ENCODE measurements at regions not wholly inside any gene's neighbourhood (a gene's known extent, or its start where the extent isn't known, plus 50 kb on each side); places are given as distances from the start of the nearest gene placed in this dataset.

DNA sequence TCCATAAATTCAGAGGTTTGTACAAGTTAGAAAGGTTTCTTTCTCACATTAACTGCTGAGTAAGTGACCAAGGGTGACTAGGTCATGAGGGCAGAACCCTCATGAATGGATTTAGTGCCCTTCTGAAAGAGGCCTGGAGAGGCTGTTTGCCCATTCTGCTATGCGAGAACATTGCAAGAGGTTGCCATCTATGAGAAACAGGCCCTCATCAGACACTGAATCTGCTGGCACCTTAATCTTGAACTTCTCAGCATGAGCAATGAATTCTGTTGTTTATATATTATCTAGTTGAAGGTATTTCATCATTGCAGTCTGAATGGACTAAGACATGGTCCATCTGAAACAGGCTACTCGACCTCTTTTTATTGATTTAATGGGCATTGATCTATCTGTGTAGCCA lies 96.2 kb upstream of the GPRIN3 start:
- no peaks in the 10 kb centered on the region for H3K4me1 ChIP-seq
- no peaks in the 10 kb centered on the region for H3K9me3 ChIP-seq
- no peak for DNase-seq (ENCODE audit: extremely low spot score in 2 of 2)
- H3K27ac ChIP-seq = no peak overlapping the region
- TF ChIP-seq POLR2AphosphoS5 (IDR thresholded peaks at IDR 0.05; ENCODE audit: insufficient read depth in 1 of 2, low read depth in 1 of 2) = no peak
- no peak for TF ChIP-seq POLR2A (IDR thresholded peaks at IDR 0.05)
- TF ChIP-seq, protein P1, sequence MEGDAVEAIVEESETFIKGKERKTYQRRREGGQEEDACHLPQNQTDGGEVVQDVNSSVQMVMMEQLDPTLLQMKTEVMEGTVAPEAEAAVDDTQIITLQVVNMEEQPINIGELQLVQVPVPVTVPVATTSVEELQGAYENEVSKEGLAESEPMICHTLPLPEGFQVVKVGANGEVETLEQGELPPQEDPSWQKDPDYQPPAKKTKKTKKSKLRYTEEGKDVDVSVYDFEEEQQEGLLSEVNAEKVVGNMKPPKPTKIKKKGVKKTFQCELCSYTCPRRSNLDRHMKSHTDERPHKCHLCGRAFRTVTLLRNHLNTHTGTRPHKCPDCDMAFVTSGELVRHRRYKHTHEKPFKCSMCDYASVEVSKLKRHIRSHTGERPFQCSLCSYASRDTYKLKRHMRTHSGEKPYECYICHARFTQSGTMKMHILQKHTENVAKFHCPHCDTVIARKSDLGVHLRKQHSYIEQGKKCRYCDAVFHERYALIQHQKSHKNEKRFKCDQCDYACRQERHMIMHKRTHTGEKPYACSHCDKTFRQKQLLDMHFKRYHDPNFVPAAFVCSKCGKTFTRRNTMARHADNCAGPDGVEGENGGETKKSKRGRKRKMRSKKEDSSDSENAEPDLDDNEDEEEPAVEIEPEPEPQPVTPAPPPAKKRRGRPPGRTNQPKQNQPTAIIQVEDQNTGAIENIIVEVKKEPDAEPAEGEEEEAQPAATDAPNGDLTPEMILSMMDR (IDR thresholded peaks at IDR 0.05) = no peak
- H3K4me3 ChIP-seq = no peak overlapping the region
- intact Hi-C loops (cut with DNase I) = no loop called here
- H3K27me3 ChIP-seq = no peaks in the 10 kb centered on the region
- no peaks in the 10 kb centered on the region for H3K36me3 ChIP-seq

DNA sequence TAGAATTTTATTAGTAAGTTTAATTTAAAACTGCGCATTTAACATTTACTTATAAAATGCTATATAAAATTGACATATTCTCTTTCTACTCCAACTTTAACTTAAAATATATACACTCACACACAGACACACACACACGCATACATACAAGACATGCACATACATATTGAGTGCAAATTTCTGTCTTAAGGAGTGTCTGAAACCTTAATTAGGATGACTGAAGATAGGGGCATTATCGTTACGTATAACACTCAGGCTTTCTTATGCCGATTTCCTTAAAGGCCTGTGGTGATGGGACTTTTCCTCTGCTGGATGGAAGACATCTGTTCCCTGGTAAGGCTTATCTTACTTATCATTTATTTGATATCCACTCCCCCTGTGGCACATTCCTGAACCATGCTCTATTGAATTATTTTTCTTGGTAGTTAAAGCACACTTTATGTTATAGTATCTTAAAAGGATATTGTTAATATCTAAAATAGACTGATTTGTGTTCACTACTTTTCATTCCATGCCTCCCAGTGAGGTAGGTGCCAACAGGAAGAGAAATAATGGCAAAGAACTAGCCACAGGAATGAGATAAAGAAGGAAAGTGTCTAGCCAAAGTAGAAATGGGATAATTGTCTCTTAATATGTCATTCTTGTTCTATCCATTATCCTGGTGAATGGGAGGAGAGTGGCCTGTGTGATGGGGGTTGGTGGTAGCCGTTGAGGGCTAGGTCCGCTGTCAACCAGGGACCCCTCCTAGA lies 92.9 kb upstream of the GPRIN3 start:
- TF ChIP-seq POLR2A (IDR thresholded peaks at IDR 0.05) = no peak
- TF ChIP-seq, protein P1 (IDR thresholded peaks at IDR 0.05) = no peak
- no peak for TF ChIP-seq POLR2AphosphoS5 (IDR thresholded peaks at IDR 0.05; ENCODE audit: insufficient read depth in 1 of 2, low read depth in 1 of 2)
- no peaks in the 10 kb centered on the region for H3K27me3 ChIP-seq
- intact Hi-C loops (cut with DNase I) = no loop called here

DNA sequence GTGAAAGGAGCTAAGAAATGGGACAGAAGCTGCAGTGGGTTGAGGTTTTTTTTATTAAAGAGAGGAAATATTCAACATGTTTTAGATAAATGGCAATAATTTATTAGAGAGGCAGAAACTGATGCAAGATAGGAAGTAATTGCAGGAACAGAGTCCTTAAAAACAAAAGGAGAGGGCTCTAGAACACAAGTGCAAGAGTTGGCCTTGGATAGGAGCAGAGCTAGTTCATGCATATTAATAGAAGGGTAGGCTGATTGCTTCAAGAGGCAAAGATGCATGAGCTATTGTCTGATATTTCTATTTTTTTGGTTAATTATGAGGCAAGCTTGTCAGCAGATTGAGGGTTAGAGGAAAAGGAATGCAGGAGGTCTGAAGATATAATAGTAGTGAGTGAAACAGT lies 91.0 kb upstream of the GPRIN3 start:
- DNase-seq (ENCODE audit: extremely low spot score in 2 of 2) = no peak
- intact Hi-C loops (cut with DNase I) = no loop called here
- no peaks in the 10 kb centered on the region for H3K9me3 ChIP-seq

More for the DNA sequence above, 92.9 kb upstream of the GPRIN3 start:
- H3K27ac ChIP-seq = no peak overlapping the region
- H3K4me3 ChIP-seq = no peak overlapping the region
- DNase-seq (ENCODE audit: extremely low spot score in 2 of 2) = no peak
- no peaks in the 10 kb centered on the region for H3K36me3 ChIP-seq
- no peaks in the 10 kb centered on the region for H3K9me3 ChIP-seq
- no peaks in the 10 kb centered on the region for H3K4me1 ChIP-seq

DNA sequence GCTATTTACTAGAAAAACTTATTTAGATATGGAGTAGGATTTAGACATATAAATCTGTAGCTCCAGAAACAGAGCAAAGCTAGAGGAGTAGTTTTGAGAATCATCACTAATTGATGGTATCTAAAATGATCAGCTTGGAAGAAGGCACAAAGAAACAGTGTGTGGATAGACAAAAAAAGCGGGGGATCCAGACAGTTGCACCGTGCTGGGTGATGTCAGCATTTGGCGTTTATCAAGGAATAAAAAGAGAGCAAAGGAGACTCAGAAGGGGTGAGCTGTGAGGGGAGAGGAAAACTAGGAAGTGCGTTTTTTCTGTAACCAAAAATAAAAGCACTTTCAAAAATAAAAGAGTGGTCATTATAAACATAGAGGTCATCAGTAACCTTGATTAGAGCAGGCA lies 90.5 kb upstream of the GPRIN3 start:
- intact Hi-C loops (cut with DNase I) = no loop called here
- H3K36me3 ChIP-seq = no peaks in the 10 kb centered on the region
- no peak overlapping the region for H3K27ac ChIP-seq
- no peaks in the 10 kb centered on the region for H3K4me1 ChIP-seq
- DNase-seq (ENCODE audit: extremely low spot score in 2 of 2) = no peak
- H3K9me3 ChIP-seq = no peaks in the 10 kb centered on the region
- no peak overlapping the region for H3K4me3 ChIP-seq
- TF ChIP-seq, protein P1 (IDR thresholded peaks at IDR 0.05) = no peak
- TF ChIP-seq POLR2A (IDR thresholded peaks at IDR 0.05) = no peak
- TF ChIP-seq POLR2AphosphoS5 (IDR thresholded peaks at IDR 0.05; ENCODE audit: insufficient read depth in 1 of 2, low read depth in 1 of 2) = no peak
- H3K27me3 ChIP-seq = no peaks in the 10 kb centered on the region

More for the DNA sequence above, 91.0 kb upstream of the GPRIN3 start:
- Histone ChIP-seq H3K36me3 (no peaks in the 10 kb centered on the region), H3K27me3 (no peaks in the 10 kb centered on the region), H3K4me1 (no peaks in the 10 kb centered on the region), H3K4me3 (no peak overlapping the region), H3K27ac (no peak overlapping the region)
- TF ChIP-seq, protein P1 (IDR thresholded peaks at IDR 0.05) = no peak
- TF ChIP-seq POLR2AphosphoS5 (IDR thresholded peaks at IDR 0.05; ENCODE audit: insufficient read depth in 1 of 2, low read depth in 1 of 2) = no peak
- TF ChIP-seq POLR2A (IDR thresholded peaks at IDR 0.05) = no peak

DNA sequence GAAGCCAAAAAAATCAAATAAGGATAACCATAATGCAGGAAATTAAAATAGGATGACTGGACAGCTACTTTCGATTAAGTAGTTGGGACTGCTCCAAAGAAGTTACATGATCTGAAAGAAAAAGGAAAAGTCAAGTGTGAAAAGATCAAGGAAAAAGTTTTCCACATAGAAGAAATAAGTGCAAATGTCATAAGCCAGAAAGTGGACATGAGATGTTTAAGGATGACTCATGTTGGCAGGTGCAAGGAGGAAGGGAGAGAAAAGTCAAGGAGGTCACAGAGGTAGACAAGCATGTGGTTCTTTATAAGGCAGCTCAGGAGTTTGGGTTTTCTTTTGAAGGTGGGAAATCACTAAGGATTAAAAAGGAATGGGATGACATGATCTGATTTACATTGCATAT lies 89.8 kb upstream of the GPRIN3 start:
- intact Hi-C loops (cut with DNase I) = no loop called here
- no peaks in the 10 kb centered on the region for H3K36me3 ChIP-seq
- no peaks in the 10 kb centered on the region for H3K4me1 ChIP-seq
- no peak overlapping the region for H3K27ac ChIP-seq
- TF ChIP-seq, protein P1 (IDR thresholded peaks at IDR 0.05) = no peak
- TF ChIP-seq POLR2A (IDR thresholded peaks at IDR 0.05) (no peak), POLR2AphosphoS5 (IDR thresholded peaks at IDR 0.05; ENCODE audit: insufficient read depth in 1 of 2, low read depth in 1 of 2) (no peak)
- H3K27me3 ChIP-seq = no peaks in the 10 kb centered on the region
- no peak overlapping the region for H3K4me3 ChIP-seq
- H3K9me3 ChIP-seq = no peaks in the 10 kb centered on the region
- no peak for DNase-seq (ENCODE audit: extremely low spot score in 2 of 2)

All from vagina (tissue), 2 donors.